Activated T-cell treated with anti-CD3 and anti-CD28 coated beads for 48 hours (primary cell): ENCODE measurements at regions not wholly inside any gene's neighbourhood (a gene's known extent, or its start where the extent isn't known, plus 50 kb on each side); places are given as distances from the start of the nearest gene placed in this dataset.

ENCODE experiments used
- DNase-seq: peaks from one replicate; pipeline ENCODE4 v3.0.0-alpha.2; 2020; ENCODE audit warnings: low read depth

GRCh38 chr7:32143301-32143700 lies 73.1 kb upstream of the PDE1C start:
- no peak for DNase-seq

GRCh38 chr7:32142649-32143048 lies 72.4 kb upstream of the PDE1C start:
- no peak for DNase-seq

- DNase-seq, result no peak
Observed at GRCh38 chr7:32140210-32140939, 70.2 kb upstream of the PDE1C start.

GRCh38 chr7:32137059-32137458 lies 66.9 kb upstream of the PDE1C start:
- no peak for DNase-seq

- no peak for DNase-seq
Observed at GRCh38 chr7:32131091-32131490, 60.9 kb upstream of the PDE1C start.

- DNase-seq, result no peak
Observed at GRCh38 chr7:32126843-32127242, 56.6 kb upstream of the PDE1C start.
